ENCODE measurements at regions not wholly inside any gene's neighbourhood (a gene's known extent, or its start where the extent isn't known, plus 50 kb on each side); places are given as distances from the start of the nearest gene placed in this dataset.

- TF ChIP-seq HMGA1 (CRISPR knock-in tag; conservative IDR thresholded peaks at IDR 0.05): no peak
Measured at GRCh38 chrX:118219866-118220265, 103.3 kb upstream of the KLHL13 start (continued).

- WGBS (ENCODE audit: low lambda C conversion rate): 0% methylated on average over 1 of the region's 1 CpG
- intact Hi-C loops (cut with micrococcal nuclease; ENCODE audit: unreplicated experiment): loop anchor here (10.0 kb wide), 1 partner anchor 226 kb away; no protein-coding TSS in a partner anchor
- Histone ChIP-seq H3K36me3 (replicated peaks in 1 of 2; ENCODE audit: control insufficient read depth in 1 of 2, insufficient read depth in 2 of 2, low read length in 2 of 2) (no peaks in the 10 kb centered on the region), H3K9ac (ENCODE audit: insufficient read depth, low read depth, low read length) (no peak overlapping the region), H4K20me1 (ENCODE audit: insufficient read depth, low read length) (no peaks in the 10 kb centered on the region), H2AFZ (ENCODE audit: low read length) (no peak overlapping the region), H3K4me1 (ENCODE audit: insufficient read depth, low read length) (no peaks in the 10 kb centered on the region), H3K79me2 (ENCODE audit: insufficient read depth, low read length) (no peaks in the 10 kb centered on the region), H3K9me3 (ENCODE audit: low read length) (no peaks in the 10 kb centered on the region), H3K4me2 (ENCODE audit: low read depth, low read length) (no peak overlapping the region), H3K4me3 (replicated peaks in 1 of 3; ENCODE audit: insufficient read depth in 1 of 3, low read depth in 2 of 3, low read length in 3 of 3) (no peak overlapping the region), H3K27me3 (ENCODE audit: control insufficient read depth in 1 of 2, insufficient read depth in 2 of 2, low read length in 2 of 2) (no peaks in the 10 kb centered on the region), H3K27ac (ENCODE audit: extremely low read length, insufficient read depth, low read length) (no peak overlapping the region)
- ChIA-PET CTCF (ENCODE audit: low intra/inter-chr PET ratio, low total read pairs) (no interaction called here), POLR2A (no interaction called here)
- no peak for FAIRE-seq
- TF ChIP-seq ZNF281 (CRISPR knock-in tag; IDR thresholded peaks at IDR 0.05; ENCODE audit: borderline replicate concordance) (no peak), GATAD2A (CRISPR knock-in tag; IDR thresholded peaks at IDR 0.05) (no peak), ZNF710 (CRISPR knock-in tag; IDR thresholded peaks at IDR 0.05; ENCODE audit: borderline replicate concordance) (no peak), ZNF235 (CRISPR knock-in tag; IDR thresholded peaks at IDR 0.05; ENCODE audit: borderline replicate concordance) (no peak), GRHL1 (CRISPR knock-in tag; conservative IDR thresholded peaks at IDR 0.05) (no peak), JDP2 (CRISPR knock-in tag; IDR thresholded peaks at IDR 0.05; ENCODE audit: borderline replicate concordance) (no peak), ZNF160 (CRISPR knock-in tag; IDR thresholded peaks at IDR 0.05) (no peak), ZNF282 (IDR thresholded peaks at IDR 0.05; ENCODE audit: partially characterized antibody) (no peak)
- DNase-seq (ENCODE audit: low spot score): no peak
- BruUV-seq (replicated peaks): no TSS peak
- in situ Hi-C loops (cut with HindIII; ENCODE audit: extremely low pct_ligation_motif_present, low pct_unique_long_range_greater_than_20kb): no loop called here
- ATAC-seq: no peak
Measured at GRCh38 chrX:118220509-118220908, 103.9 kb upstream of the KLHL13 start.

Data from HepG2 (cell line).